ENCODE measurements at regions not wholly inside any gene's neighbourhood (a gene's known extent, or its start where the extent isn't known, plus 50 kb on each side); places are given as distances from the start of the nearest gene placed in this dataset.

- DNase-seq (ENCODE audit: low spot score): no peak
Observed at GRCh38 chr2:155176345-155176744, 477.9 kb downstream of the KCNJ3 start.

GRCh38 chr2:155169317-155169716 lies 470.8 kb downstream of the KCNJ3 start:
- no peak for DNase-seq (ENCODE audit: low spot score)
- intact Hi-C loops (cut with DNase I): no loop called here

More at GRCh38 chr2:155176345-155176744, 477.9 kb downstream of the KCNJ3 start:
- intact Hi-C loops (cut with DNase I): no loop called here

- intact Hi-C loops (cut with DNase I): no loop called here
- DNase-seq (ENCODE audit: low spot score): no peak
Observed at GRCh38 chr2:155162494-155162893, 464.0 kb downstream of the KCNJ3 start.

- intact Hi-C loops (cut with DNase I): no loop called here
- no peak for DNase-seq (ENCODE audit: low spot score)
Observed at GRCh38 chr2:155161314-155161713, 462.8 kb downstream of the KCNJ3 start.

GRCh38 chr2:155157711-155158110 lies 459.2 kb downstream of the KCNJ3 start:
- no peak for DNase-seq (ENCODE audit: low spot score)
- intact Hi-C loops (cut with DNase I): no loop called here

- no peak for DNase-seq (ENCODE audit: low spot score)
- intact Hi-C loops (cut with DNase I): no loop called here
Observed at GRCh38 chr2:155157065-155157464, 458.6 kb downstream of the KCNJ3 start.

GRCh38 chr2:155151945-155152344 lies 453.4 kb downstream of the KCNJ3 start:
- DNase-seq (ENCODE audit: low spot score): no peak
- intact Hi-C loops (cut with DNase I): no loop called here

GRCh38 chr2:155151472-155151871 lies 453.0 kb downstream of the KCNJ3 start:
- no peak for DNase-seq (ENCODE audit: low spot score)
- intact Hi-C loops (cut with DNase I): no loop called here

- no peak for DNase-seq (ENCODE audit: low spot score)
- intact Hi-C loops (cut with DNase I): no loop called here
Observed at GRCh38 chr2:155145758-155146229, 447.3 kb downstream of the KCNJ3 start.

- intact Hi-C loops (cut with DNase I): no loop called here
Observed at GRCh38 chr2:155141418-155141817, 442.9 kb downstream of the KCNJ3 start.

GRCh38 chr2:155125585-155126230 lies 427.2 kb downstream of the KCNJ3 start:
- DNase-seq (ENCODE audit: low spot score): no peak
- intact Hi-C loops (cut with DNase I): no loop called here

More at GRCh38 chr2:155141418-155141817, 442.9 kb downstream of the KCNJ3 start:
- no peak for DNase-seq (ENCODE audit: low spot score)

- DNase-seq (ENCODE audit: low spot score): no peak
Observed at GRCh38 chr2:155115846-155116245, 417.4 kb downstream of the KCNJ3 start.

GRCh38 chr2:155111070-155111469 lies 412.6 kb downstream of the KCNJ3 start:
- DNase-seq (ENCODE audit: low spot score): no peak
- intact Hi-C loops (cut with DNase I): no loop called here

More at GRCh38 chr2:155115846-155116245, 417.4 kb downstream of the KCNJ3 start:
- intact Hi-C loops (cut with DNase I): no loop called here

- intact Hi-C loops (cut with DNase I): no loop called here
- DNase-seq (ENCODE audit: low spot score): no peak
Observed at GRCh38 chr2:155109527-155109926, 411.0 kb downstream of the KCNJ3 start.

GRCh38 chr2:155100261-155100660 lies 401.8 kb downstream of the KCNJ3 start:
- intact Hi-C loops (cut with DNase I): no loop called here
- no peak for DNase-seq (ENCODE audit: low spot score)

- peak; percentile 67 for DNase-seq (ENCODE audit: low spot score)
- intact Hi-C loops (cut with DNase I): no loop called here
Observed at GRCh38 chr2:155099784-155100183, 401.3 kb downstream of the KCNJ3 start.

- DNase-seq (ENCODE audit: low spot score): no peak
- intact Hi-C loops (cut with DNase I): no loop called here
Observed at GRCh38 chr2:155095613-155096012, 397.1 kb downstream of the KCNJ3 start.

- intact Hi-C loops (cut with DNase I): no loop called here
- no peak for DNase-seq (ENCODE audit: low spot score)
Observed at GRCh38 chr2:155080373-155080772, 381.9 kb downstream of the KCNJ3 start.

GRCh38 chr2:155070489-155070888 lies 372.0 kb downstream of the KCNJ3 start:
- DNase-seq (ENCODE audit: low spot score): no peak
- intact Hi-C loops (cut with DNase I): no loop called here

- DNase-seq (ENCODE audit: low spot score): no peak
- intact Hi-C loops (cut with DNase I): no loop called here
Observed at GRCh38 chr2:155062922-155063258, 364.4 kb downstream of the KCNJ3 start.

GRCh38 chr2:155062250-155062921 lies 363.9 kb downstream of the KCNJ3 start:
- intact Hi-C loops (cut with DNase I): no loop called here
- no peak for DNase-seq (ENCODE audit: low spot score)

All from posterior vena cava (tissue), 2 donors.